SK-N-MC (cell line): ENCODE measurements at regions not wholly inside any gene's neighbourhood (a gene's known extent, or its start where the extent isn't known, plus 50 kb on each side); places are given as distances from the start of the nearest gene placed in this dataset.
"Not testable (repeated sequence)": the region's sequence is repeated elsewhere in the genome, so short reads cannot be mapped to it uniquely, and the experiment has no call there.

Experiments
- EZH2 ChIP-seq: fragments of 200-600 bp; sonication (generic); IDR thresholded peaks from one replicate; pipeline ENCODE4 v1.6.1; 2017; ENCODE audit warnings: antibody characterized with exemption
- FOXP2 ChIP-seq: optimal IDR thresholded peaks from 2 replicates; pipeline ENCODE3; 2011; ENCODE audit warnings: mild to moderate bottlenecking, moderate library complexity; ENCODE audit not compliant: insufficient read depth; ENCODE audit errors: extremely low read length, control extremely low read depth
- POLR2AphosphoS5 ChIP-seq: IDR thresholded peaks from 2 replicates; pipeline ENCODE4 v1.6.1; 2012; ENCODE audit warnings: mild to moderate bottlenecking, low read depth, low read length, borderline replicate concordance

DNA sequence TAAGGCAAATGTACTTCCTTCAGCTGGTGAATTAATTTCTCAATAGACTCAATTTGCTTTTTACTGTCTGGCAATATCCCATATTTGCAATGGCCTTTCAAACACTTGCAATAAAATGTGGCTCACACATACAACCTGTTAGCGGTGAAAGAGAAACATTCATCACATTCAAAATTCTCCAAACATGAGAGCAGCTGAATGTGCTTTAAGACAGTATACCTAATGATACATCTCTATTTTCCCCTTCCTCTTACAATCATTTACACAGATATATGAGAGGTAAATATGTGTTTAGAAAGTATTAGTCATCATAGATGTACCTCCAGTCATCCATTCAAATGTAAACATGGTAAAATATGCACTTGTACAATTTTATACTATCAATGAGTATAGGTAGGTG lies 61.5 kb upstream of the GOLGA8O start:
- TF ChIP-seq EZH2, FOXP2, POLR2AphosphoS5: not testable (repeated sequence)
